ENCODE measurements at regions not wholly inside any gene's neighbourhood (a gene's known extent, or its start where the extent isn't known, plus 50 kb on each side); places are given as distances from the start of the nearest gene placed in this dataset.

DNA sequence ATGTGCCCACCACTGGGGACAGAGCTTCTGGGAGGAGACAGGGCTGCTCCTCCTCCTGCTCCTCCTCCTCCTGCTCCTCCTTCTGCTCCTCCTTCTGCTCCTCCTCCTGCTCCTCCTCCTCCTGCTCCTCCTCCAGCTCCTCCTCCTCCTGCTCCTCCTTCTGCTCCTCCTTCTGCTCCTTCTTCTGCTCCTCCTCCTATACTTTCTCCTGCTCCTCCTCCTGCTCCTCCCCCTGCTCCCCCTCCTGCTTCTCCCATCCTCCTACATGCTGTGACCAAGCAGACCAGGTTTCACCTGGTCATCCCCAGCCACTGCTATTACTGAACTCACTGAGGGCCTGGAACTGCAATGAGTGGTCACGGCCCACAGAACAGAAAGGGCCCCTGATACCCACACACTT lies 154.0 kb upstream of the PPP2R2D start:
- H3K27me3 ChIP-seq (replicated peaks; ENCODE audit: insufficient read depth), result no peaks in the 10 kb centered on the region
- no peaks in the 10 kb centered on the region for H3K9me3 ChIP-seq
- DNase-seq (ENCODE audit: low spot score) (no peak), ATAC-seq (ENCODE audit: insufficient number of reproducible peaks, low FRiP score, low read depth) (no peak)
- peaks cover 0 to 8% of the 10 kb centered on the region in 2 donors for H3K4me1 ChIP-seq (ENCODE audit: control insufficient read depth in 1 of 2, low read depth in 2 of 2)
- H3K4me3 ChIP-seq, result no peak overlapping the region
- no peak overlapping the region for H3K27ac ChIP-seq
- TF ChIP-seq, protein P1, sequence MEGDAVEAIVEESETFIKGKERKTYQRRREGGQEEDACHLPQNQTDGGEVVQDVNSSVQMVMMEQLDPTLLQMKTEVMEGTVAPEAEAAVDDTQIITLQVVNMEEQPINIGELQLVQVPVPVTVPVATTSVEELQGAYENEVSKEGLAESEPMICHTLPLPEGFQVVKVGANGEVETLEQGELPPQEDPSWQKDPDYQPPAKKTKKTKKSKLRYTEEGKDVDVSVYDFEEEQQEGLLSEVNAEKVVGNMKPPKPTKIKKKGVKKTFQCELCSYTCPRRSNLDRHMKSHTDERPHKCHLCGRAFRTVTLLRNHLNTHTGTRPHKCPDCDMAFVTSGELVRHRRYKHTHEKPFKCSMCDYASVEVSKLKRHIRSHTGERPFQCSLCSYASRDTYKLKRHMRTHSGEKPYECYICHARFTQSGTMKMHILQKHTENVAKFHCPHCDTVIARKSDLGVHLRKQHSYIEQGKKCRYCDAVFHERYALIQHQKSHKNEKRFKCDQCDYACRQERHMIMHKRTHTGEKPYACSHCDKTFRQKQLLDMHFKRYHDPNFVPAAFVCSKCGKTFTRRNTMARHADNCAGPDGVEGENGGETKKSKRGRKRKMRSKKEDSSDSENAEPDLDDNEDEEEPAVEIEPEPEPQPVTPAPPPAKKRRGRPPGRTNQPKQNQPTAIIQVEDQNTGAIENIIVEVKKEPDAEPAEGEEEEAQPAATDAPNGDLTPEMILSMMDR (IDR thresholded peaks at IDR 0.05), result no peak
- no peaks in the 10 kb centered on the region for H3K36me3 ChIP-seq

DNA sequence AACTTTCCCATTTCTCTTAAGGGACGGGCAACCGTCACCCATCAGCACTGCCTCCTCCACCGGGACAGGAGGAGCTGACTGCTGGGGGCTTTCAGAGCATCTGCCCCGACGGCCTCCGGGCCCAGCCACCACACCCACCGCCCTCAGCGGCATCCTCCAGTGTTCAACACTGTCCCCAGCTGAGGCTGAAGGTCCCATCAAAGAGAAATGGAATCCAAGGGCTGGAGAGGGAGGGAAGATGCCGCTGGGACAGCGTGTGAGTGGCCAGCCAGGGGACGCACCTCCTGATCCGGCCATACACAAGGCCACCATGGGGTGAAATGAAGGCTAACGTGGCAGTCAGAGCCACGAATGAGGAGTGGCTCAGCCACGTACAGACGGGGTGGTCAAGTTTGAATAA lies 153.6 kb upstream of the PPP2R2D start:
- DNase-seq (ENCODE audit: low spot score), result no peak
- ATAC-seq (ENCODE audit: insufficient number of reproducible peaks, low FRiP score, low read depth), result no peak
- H3K27me3 ChIP-seq (replicated peaks; ENCODE audit: insufficient read depth), result no peaks in the 10 kb centered on the region

DNA sequence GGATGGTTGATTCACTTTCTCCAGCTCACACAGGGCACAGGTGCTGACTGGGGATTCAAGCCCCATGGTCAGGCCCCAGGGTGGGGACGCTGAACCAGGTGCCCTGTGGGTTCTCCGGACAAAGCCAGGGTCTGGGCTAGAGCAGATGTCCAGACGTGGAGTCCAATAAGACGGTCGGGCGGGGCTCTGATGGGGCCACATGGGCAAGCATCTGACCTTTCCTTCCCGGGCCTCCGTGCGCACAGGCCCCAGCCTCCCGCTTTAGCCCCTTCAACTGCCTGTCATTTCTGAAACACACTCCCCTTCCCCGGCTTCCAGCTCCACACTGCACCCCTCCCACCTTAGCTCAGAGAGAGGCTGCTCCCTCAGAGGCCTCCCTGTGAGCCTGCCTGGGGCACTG lies 153.0 kb upstream of the PPP2R2D start:
- no peaks in the 10 kb centered on the region for H3K9me3 ChIP-seq
- TF ChIP-seq, protein P1 (IDR thresholded peaks at IDR 0.05), result no peak
- H3K4me1 ChIP-seq (ENCODE audit: control insufficient read depth in 1 of 2, low read depth in 2 of 2), result peaks cover 0 to 8% of the 10 kb centered on the region in 2 donors
- ATAC-seq (ENCODE audit: insufficient number of reproducible peaks, low FRiP score, low read depth), result no peak
- H3K27ac ChIP-seq, result no peak overlapping the region
- no peak for DNase-seq (ENCODE audit: low spot score)
- no peaks in the 10 kb centered on the region for H3K27me3 ChIP-seq (replicated peaks; ENCODE audit: insufficient read depth)
- no peak overlapping the region for H3K4me3 ChIP-seq
- no peaks in the 10 kb centered on the region for H3K36me3 ChIP-seq

More for the DNA sequence above, 153.6 kb upstream of the PPP2R2D start:
- no peak overlapping the region for H3K4me3 ChIP-seq
- H3K4me1 ChIP-seq (ENCODE audit: control insufficient read depth in 1 of 2, low read depth in 2 of 2), result peaks cover 0 to 8% of the 10 kb centered on the region in 2 donors
- TF ChIP-seq, protein P1 (IDR thresholded peaks at IDR 0.05), result no peak
- no peaks in the 10 kb centered on the region for H3K36me3 ChIP-seq
- no peaks in the 10 kb centered on the region for H3K9me3 ChIP-seq
- H3K27ac ChIP-seq, result no peak overlapping the region

DNA sequence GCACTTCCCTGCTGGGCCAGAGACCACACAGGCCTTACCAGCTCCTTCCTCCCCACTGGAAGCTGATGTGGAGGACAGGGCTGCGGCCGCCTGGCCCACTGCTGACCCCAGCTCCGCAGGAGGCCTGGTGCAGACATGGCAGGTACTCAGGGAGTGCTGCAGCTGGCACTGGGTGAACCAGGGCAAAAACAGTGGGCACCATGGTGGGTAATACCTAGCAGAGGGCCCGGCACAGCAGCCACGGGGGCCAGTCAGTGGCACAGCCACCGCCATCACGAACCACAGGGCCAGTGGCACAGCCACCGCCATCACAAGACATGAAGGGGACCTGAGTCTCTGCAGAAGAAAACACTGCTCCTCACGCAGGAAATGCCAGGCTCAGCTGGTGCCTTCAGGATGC lies 152.6 kb upstream of the PPP2R2D start:
- H3K27ac ChIP-seq, result no peak overlapping the region
- no peak overlapping the region for H3K4me3 ChIP-seq
- H3K4me1 ChIP-seq (ENCODE audit: control insufficient read depth in 1 of 2, low read depth in 2 of 2), result peaks cover 0 to 7% of the 10 kb centered on the region in 2 donors
- no peaks in the 10 kb centered on the region for H3K9me3 ChIP-seq
- H3K36me3 ChIP-seq, result no peaks in the 10 kb centered on the region
- TF ChIP-seq, protein P1 (IDR thresholded peaks at IDR 0.05), result no peak
- H3K27me3 ChIP-seq (replicated peaks; ENCODE audit: insufficient read depth), result no peaks in the 10 kb centered on the region
- ATAC-seq (ENCODE audit: insufficient number of reproducible peaks, low FRiP score, low read depth) (no peak), DNase-seq (ENCODE audit: low spot score) (no peak)

DNA sequence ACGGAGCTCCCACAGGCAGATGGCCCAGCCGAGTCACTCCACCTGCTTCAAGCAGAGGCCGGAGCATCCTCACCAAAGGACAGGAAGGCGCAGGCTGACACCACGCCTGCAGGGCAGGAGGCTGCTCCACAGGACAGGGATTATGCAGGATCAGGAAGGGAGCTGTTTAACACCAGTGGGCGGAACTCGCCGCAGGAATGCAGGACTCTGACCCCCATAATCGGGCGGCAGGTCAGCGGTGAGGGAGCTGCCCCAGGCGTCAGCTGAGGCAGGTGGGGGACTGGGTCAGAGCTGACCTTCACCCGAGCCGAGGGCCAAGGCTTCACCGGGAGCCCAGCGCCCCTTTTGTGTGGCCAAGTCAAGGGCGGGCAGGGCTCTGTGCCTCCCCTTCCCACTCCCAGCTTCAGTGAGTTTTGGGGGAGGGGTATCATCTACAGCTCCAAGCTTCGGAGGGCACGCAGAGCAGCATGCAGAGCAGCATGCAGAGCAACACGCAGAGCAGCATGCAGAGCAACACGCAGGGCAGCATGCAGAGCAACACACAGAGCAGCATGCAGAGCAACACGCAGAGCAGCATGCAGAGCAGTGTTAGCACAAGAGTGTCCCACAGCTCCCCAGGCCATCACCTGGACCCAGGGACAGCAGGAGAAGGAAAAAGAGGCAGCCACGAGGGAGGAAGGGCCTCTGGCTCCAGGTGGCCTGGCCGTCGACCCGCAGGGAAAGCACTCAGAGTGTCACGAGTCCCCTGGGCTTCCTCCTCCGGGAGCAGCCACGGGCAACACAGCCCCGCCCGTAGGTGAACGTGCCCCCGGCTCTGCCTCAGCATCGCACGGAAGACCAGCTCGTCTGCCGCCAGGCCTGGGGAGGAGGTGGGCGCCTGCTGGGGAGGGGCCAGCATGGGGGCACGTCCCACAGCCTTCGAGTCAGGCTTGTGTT lies 151.7 kb upstream of the PPP2R2D start:
- TF ChIP-seq, protein P1 (IDR thresholded peaks at IDR 0.05), result no peak
- Histone ChIP-seq H3K27ac (no peak overlapping the region), H3K36me3 (no peaks in the 10 kb centered on the region), H3K27me3 (replicated peaks; ENCODE audit: insufficient read depth) (no peaks in the 10 kb centered on the region), H3K4me1 (ENCODE audit: control insufficient read depth in 1 of 2, low read depth in 2 of 2) (no peaks in the 10 kb centered on the region), H3K4me3 (no peak overlapping the region), H3K9me3 (no peaks in the 10 kb centered on the region)
- ATAC-seq (ENCODE audit: insufficient number of reproducible peaks, low FRiP score, low read depth), result no peak
- no peak for DNase-seq (ENCODE audit: low spot score)

All from thoracic aorta (tissue), 2 donors.